IMR-90 (cell line): ENCODE measurements at regions not wholly inside any gene's neighbourhood (a gene's known extent, or its start where the extent isn't known, plus 50 kb on each side); places are given as distances from the start of the nearest gene placed in this dataset.
"Not testable (repeated sequence)": the region's sequence is repeated elsewhere in the genome, so short reads cannot be mapped to it uniquely, and the experiment has no call there.

Experiments
- ATAC-seq: fragments of 200-7000 bp; cut with Tn5 transposase; 2 replicates; pipeline ENCODE4 v1.9.1; 2020; ENCODE audit warnings: low read depth, mild to moderate bottlenecking, moderate library complexity
- BruUV-seq: library from RNA; stranded (reverse); fragments of 400-500 nt; replicated peaks from 2 replicates; lab custom pipeline; 2021; lab: Mats Ljungman, UMichigan
- CTCF ChIA-PET: fragments of 300-600 bp; formaldehyde crosslinking; extraction: SDS; loops from one replicate; lab custom pipeline; 2021; ENCODE audit warnings: antibody characterized with exemption; lab: Yijun Ruan, JAX
- POLR2A ChIA-PET: fragments of 300-600 bp; sonication (Branson Sonifier 250); formaldehyde crosslinking; loops from one replicate; lab custom pipeline; 2022; ENCODE audit warnings: antibody characterized with exemption; ENCODE audit not compliant: unreplicated experiment; lab: Charles Lee
- DNase-seq: peaks from one replicate; pipeline ENCODE4 v3.0.0; 2013
- H2AFZ ChIP-seq: replicated peaks from 2 replicates; pipeline ENCODE3; 2013; ENCODE audit warnings: low read length, mild to moderate bottlenecking; ENCODE audit not compliant: poor library complexity
- H2AK5ac ChIP-seq: 2 replicates; pipeline ENCODE4 v1.6.1; 2013; ENCODE audit warnings: low read depth, low read length, inconsistent platforms
- H2AK9ac ChIP-seq: replicated peaks from 2 replicates; pipeline ENCODE3; 2013; ENCODE audit warnings: mild to moderate bottlenecking, low read depth, low read length, moderate library complexity; ENCODE audit not compliant: poor library complexity
- H2BK120ac ChIP-seq: 2 replicates; pipeline ENCODE4 v1.6.1; 2013; ENCODE audit warnings: low read depth, low read length, inconsistent platforms
- H2BK15ac ChIP-seq: 3 replicates; pipeline ENCODE4 v1.6.1; 2013; ENCODE audit warnings: low read depth, low read length, inconsistent platforms
- H2BK20ac ChIP-seq: 2 replicates; pipeline ENCODE4 v1.6.1; 2013; ENCODE audit warnings: low read depth, mild to moderate bottlenecking, inconsistent platforms, low read length, moderate library complexity
- H2BK5ac ChIP-seq: 2 replicates; pipeline ENCODE4 v1.6.1; 2013; ENCODE audit warnings: mild to moderate bottlenecking, low read depth, low read length, inconsistent platforms; ENCODE audit not compliant: poor library complexity, severe bottlenecking
- H3K14ac ChIP-seq: replicated peaks from 2 replicates; pipeline ENCODE4 v1.6.1; 2013; ENCODE audit warnings: low read depth, low read length, inconsistent platforms
- H3K18ac ChIP-seq: 2 replicates; pipeline ENCODE4 v1.6.1; 2013; ENCODE audit warnings: low read depth, low read length, control low read depth
- H3K23ac ChIP-seq: 2 replicates; pipeline ENCODE4 v1.6.1; 2013; ENCODE audit warnings: low read depth, low read length, inconsistent platforms
- H3K27ac ChIP-seq: 2 replicates; pipeline ENCODE4 v1.5.1; 2013; ENCODE audit warnings: mild to moderate bottlenecking, control low read depth, low read length; ENCODE audit not compliant: insufficient read depth
- H3K27me3 ChIP-seq: 2 replicates; pipeline ENCODE4 v1.6.1; 2013; ENCODE audit warnings: low read length; ENCODE audit not compliant: control insufficient read depth, insufficient read depth
- H3K36me3 ChIP-seq: 2 replicates; pipeline ENCODE4 v1.6.1; 2013; ENCODE audit warnings: low read length, mixed read lengths; ENCODE audit not compliant: control insufficient read depth, insufficient read depth
- H3K4ac ChIP-seq: 2 replicates; pipeline ENCODE4 v1.6.1; 2013; ENCODE audit warnings: low read depth, low read length, inconsistent platforms
- H3K4me1 ChIP-seq: 2 replicates; pipeline ENCODE4 v1.6.1; 2013; ENCODE audit warnings: low read length, mixed read lengths; ENCODE audit not compliant: control insufficient read depth, insufficient read depth
- H3K4me2 ChIP-seq: 2 replicates; pipeline ENCODE4 v1.6.1; 2013; ENCODE audit warnings: low read depth, mild to moderate bottlenecking, control low read depth, low read length, moderate library complexity
- H3K4me3 ChIP-seq: 2 replicates; pipeline ENCODE4 v1.5.1; 2013; ENCODE audit warnings: low read depth, mild to moderate bottlenecking, control low read depth, low read length, moderate library complexity; ENCODE audit not compliant: insufficient read depth
- H3K56ac ChIP-seq: 2 replicates; pipeline ENCODE4 v1.6.1; 2013; ENCODE audit warnings: low read length, inconsistent platforms; ENCODE audit not compliant: insufficient read depth; ENCODE audit errors: extremely low read depth
- H3K79me1 ChIP-seq, 2 experiments: 2 replicates each; pipeline ENCODE4 v1.6.1; 2013; ENCODE audit warnings: low read length in 2 of 2, inconsistent platforms in 1 of 2, low read depth in 1 of 2
- H3K9ac ChIP-seq: 2 replicates; pipeline ENCODE4 v1.6.1; 2013; ENCODE audit warnings: low read depth, low read length, control low read depth
- H3K9me1 ChIP-seq: 2 replicates; pipeline ENCODE4 v1.6.1; 2013; ENCODE audit warnings: low read length, inconsistent platforms; ENCODE audit not compliant: insufficient read depth
- H3K9me3 ChIP-seq: 2 replicates; pipeline ENCODE4 v1.6.1; 2013; ENCODE audit warnings: low read length; ENCODE audit not compliant: control insufficient read depth, insufficient read depth
- H4K20me1 ChIP-seq: 2 replicates; pipeline ENCODE4 v1.6.1; 2013; ENCODE audit warnings: low read length, inconsistent platforms; ENCODE audit not compliant: insufficient read depth
- H4K5ac ChIP-seq: 2 replicates; pipeline ENCODE4 v1.6.1; 2013; ENCODE audit warnings: mild to moderate bottlenecking, low read depth, low read length, control low read depth
- H4K8ac ChIP-seq, 2 experiments: 2 replicates each; pipeline ENCODE4 v1.6.1; 2013; ENCODE audit warnings: low read depth in 2 of 2, low read length in 2 of 2, control low read depth in 1 of 2, inconsistent platforms in 1 of 2
- H4K91ac ChIP-seq: 2 replicates; pipeline ENCODE4 v1.6.1; 2013; ENCODE audit warnings: low read depth, low read length, inconsistent platforms; ENCODE audit not compliant: insufficient read depth
- WGBS, 2 experiments: methylation state at CpG; one replicate each; pipeline versions ENCODE4 v1.1.5 to v1.1.7; 2013; ENCODE audit warnings: missing lambda C conversion rate in 2 of 2; ENCODE audit not compliant: insufficient read length in 1 of 2; ENCODE audit errors: extremely low coverage in 2 of 2; 5-methylcytosine and 5-hydroxymethylcytosine counted together
- dilution Hi-C: fragments of 300-500 bp; cut with HindIII; formaldehyde crosslinking; loops from one replicate; pipeline ENCODE4 v1.14.3; 2018; ENCODE audit warnings: low sequenced_read_pairs; ENCODE audit not compliant: unreplicated experiment
- in situ Hi-C: fragments of 300-500 bp; cut with MboI; formaldehyde crosslinking; loops from 3 replicates; pipeline ENCODE4 v1.14.3; 2019; ENCODE audit warnings: low sequenced_read_pairs, inconsistent platforms, mixed read lengths
- intact Hi-C: fragments of 100-400 bp; cut with micrococcal nuclease; formaldehyde crosslinking; loops from 2 replicates; pipeline ENCODE4 v1.10.0; 2022

- H3K56ac ChIP-seq, BruUV-seq, H3K9me3 ChIP-seq, H3K9ac ChIP-seq, H3K27ac ChIP-seq, H3K4me1 ChIP-seq, H3K4me3 ChIP-seq, H2BK15ac ChIP-seq, H4K8ac ChIP-seq, H4K20me1 ChIP-seq, ATAC-seq, CTCF ChIA-PET, POLR2A ChIA-PET, H2AK5ac ChIP-seq, in situ Hi-C loops, H3K18ac ChIP-seq, H3K79me1 ChIP-seq, H2BK5ac ChIP-seq, H2AFZ ChIP-seq, H3K14ac ChIP-seq, H3K4me2 ChIP-seq, H4K5ac ChIP-seq, H3K9me1 ChIP-seq, H3K27me3 ChIP-seq, dilution Hi-C loops, intact Hi-C loops, H2BK20ac ChIP-seq, H2BK120ac ChIP-seq, H3K4ac ChIP-seq, H3K23ac ChIP-seq, DNase-seq, H3K36me3 ChIP-seq, H2AK9ac ChIP-seq, H4K91ac ChIP-seq: not testable (repeated sequence)
- 61% methylated on average over 4 of the region's 11 CpGs; no CpG with 5 or more reads in 1 of the 2 experiments for WGBS, 2 experiments
Observed at GRCh38 chr6:103801901-103802479, 1057.7 kb downstream of the HACE1 start.
